Esophagus squamous epithelium (tissue), 5 donors: ENCODE measurements at regions not wholly inside any gene's neighbourhood (a gene's known extent, or its start where the extent isn't known, plus 50 kb on each side); places are given as distances from the start of the nearest gene placed in this dataset.

ENCODE experiments used
- DNase-seq: peaks from one replicate; lab custom pipeline; 2025; lab: John Stamatoyannopoulos, UW
- H3K27ac ChIP-seq, 4 donors: fragments of 200-600 bp; sonication (generic); one replicate each; pipeline ENCODE4 v1.5.1; 2016 to 2019; ENCODE audit warnings: mild to moderate bottlenecking in 1 of 4
- H3K27me3 ChIP-seq, 4 donors: fragments of 200-600 bp; sonication (generic); 1 replicate in 3 of 4; 2 replicates in 1 of 4; pipeline versions ENCODE4 v1.5.1 to v1.6.0; 2017 to 2021; ENCODE audit warnings: antibody characterized with exemption in 1 of 4
- H3K36me3 ChIP-seq, 3 donors: fragments of 200-600 bp; sonication (generic); one replicate each; pipeline ENCODE4 v1.5.1; 2016 to 2019
- H3K4me1 ChIP-seq, 3 donors: fragments of 200-600 bp; sonication (generic); one replicate each; pipeline ENCODE4 v1.5.1; 2017 to 2019
- H3K4me3 ChIP-seq, 4 donors: fragments of 200-600 bp; sonication (generic); 1 replicate in 3 of 4; 2 replicates in 1 of 4; pipeline ENCODE4 v1.5.1; 2016 to 2019; ENCODE audit warnings: mild to moderate bottlenecking in 2 of 4, moderate library complexity in 1 of 4
- H3K9me3 ChIP-seq, 3 donors: fragments of 200-600 bp; sonication (generic); one replicate each; pipeline ENCODE4 v1.5.1; 2016 to 2019
- CTCF ChIP-seq, 6 experiments: fragments of 450-650 bp in 4 of 6; fragments of 200-600 bp in 2 of 6; sonication (generic) in 2 of 6; IDR thresholded peaks; one replicate each; pipeline ENCODE4 v1.5.1; 2016 to 2019; ENCODE audit warnings: antibody characterized with exemption in 6 of 6, mild to moderate bottlenecking in 4 of 6, moderate library complexity in 4 of 6
- POLR2A ChIP-seq, 4 donors: fragments of 450-650 bp; IDR thresholded peaks; one replicate each; pipeline ENCODE4 v1.6.1; 2017; ENCODE audit warnings: antibody characterized with exemption in 4 of 4, mild to moderate bottlenecking in 4 of 4, moderate library complexity in 3 of 4
- WGBS, 2 donors: methylation state at CpG; one replicate each; pipeline ENCODE4 v1.1.5; 2018; 5-methylcytosine and 5-hydroxymethylcytosine counted together
- intact Hi-C: fragments of 100-400 bp; cut with DNase I; formaldehyde crosslinking; loops from one replicate; pipeline ENCODE4 v1.15.0; 2022
- donor health status: DM: yes; HTN: yes; CAD: no.

GRCh38 chr16:87170310-87170709 is 146.9 kb downstream of the C16orf95 start:
- H3K36me3 ChIP-seq, result no peaks in the 10 kb centered on the region

GRCh38 chr16:87171723-87172122 is 145.5 kb downstream of the C16orf95 start:
- Histone ChIP-seq H3K4me3 (no peak overlapping the region), H3K27ac (no peak overlapping the region), H3K36me3 (no peaks in the 10 kb centered on the region), H3K9me3 (no peaks in the 10 kb centered on the region), H3K27me3 (peaks cover 0 to 16% (median 0%) of the 10 kb centered on the region in 4 donors), H3K4me1 (no peaks in the 10 kb centered on the region)
- DNase-seq, result no peak
- 92 to 93% methylated on average over 11 of the region's 11 CpGs for WGBS, 2 donors
- intact Hi-C loops, result no loop called here
- TF ChIP-seq CTCF (IDR thresholded peaks at IDR 0.05) (no peak), POLR2A (IDR thresholded peaks at IDR 0.05) (no peak)

More at GRCh38 chr16:87170310-87170709, 146.9 kb downstream of the C16orf95 start:
- no peak overlapping the region for H3K4me3 ChIP-seq
- H3K27me3 ChIP-seq, result peaks cover 0 to 7% (median 0%) of the 10 kb centered on the region in 4 donors
- TF ChIP-seq POLR2A (IDR thresholded peaks at IDR 0.05) (no peak), CTCF (IDR thresholded peaks at IDR 0.05) (no peak)
- 82 to 83% methylated on average over 5 of the region's 5 CpGs for WGBS, 2 donors
- no peaks in the 10 kb centered on the region for H3K9me3 ChIP-seq
- H3K4me1 ChIP-seq, result no peaks in the 10 kb centered on the region
- intact Hi-C loops, result no loop called here
- no peak overlapping the region for H3K27ac ChIP-seq
- no peak for DNase-seq

- no peaks in the 10 kb centered on the region for H3K36me3 ChIP-seq
- 60 to 91% methylated on average over 1 to 3 of the region's 6 CpGs for WGBS, 2 donors
- H3K27me3 ChIP-seq, result peaks cover 0 to 26% (median 0%) of the 10 kb centered on the region in 4 donors
- H3K4me3 ChIP-seq, result no peak overlapping the region
- intact Hi-C loops, result no loop called here
- DNase-seq, result no peak
- peaks cover 0 to under 1% (median 0%) of the 10 kb centered on the region in 3 donors for H3K4me1 ChIP-seq
- TF ChIP-seq CTCF (IDR thresholded peaks at IDR 0.05) (no peak), POLR2A (IDR thresholded peaks at IDR 0.05) (no peak)
- H3K9me3 ChIP-seq, result no peaks in the 10 kb centered on the region
- H3K27ac ChIP-seq, result no peak overlapping the region
These were observed 144.6 kb downstream of the C16orf95 start for GRCh38 chr16:87172632-87173031.

- no peak for DNase-seq
- TF ChIP-seq POLR2A (IDR thresholded peaks at IDR 0.05) (no peak), CTCF (IDR thresholded peaks at IDR 0.05) (no peak)
- intact Hi-C loops, result no loop called here
- Histone ChIP-seq H3K4me3 (no peak overlapping the region), H3K27ac (no peak overlapping the region), H3K9me3 (no peaks in the 10 kb centered on the region), H3K4me1 (peaks cover 0 to 9% (median 0%) of the 10 kb centered on the region in 3 donors), H3K36me3 (no peaks in the 10 kb centered on the region), H3K27me3 (peaks cover 0 to 33% (median 0%) of the 10 kb centered on the region in 4 donors)
- WGBS, 2 donors, result 68 to 75% methylated on average over 1 to 8 of the region's 10 CpGs
These were observed 143.8 kb downstream of the C16orf95 start for GRCh38 chr16:87173294-87173893.

- Histone ChIP-seq H3K27ac (no peak overlapping the region), H3K4me3 (no peak overlapping the region), H3K27me3 (peaks cover 0 to 38% (median 0%) of the 10 kb centered on the region in 4 donors), H3K36me3 (no peaks in the 10 kb centered on the region), H3K9me3 (no peaks in the 10 kb centered on the region), H3K4me1 (peaks cover 0 to 12% (median 0%) of the 10 kb centered on the region in 3 donors)
- 80 to 86% methylated on average over 1 to 2 of the region's 5 CpGs for WGBS, 2 donors
- intact Hi-C loops, result no loop called here
- TF ChIP-seq CTCF (IDR thresholded peaks at IDR 0.05) (no peak), POLR2A (IDR thresholded peaks at IDR 0.05) (no peak)
- DNase-seq, result no peak
These were observed 143.1 kb downstream of the C16orf95 start for GRCh38 chr16:87174061-87174460.
